Muscle of arm (tissue), 1 donor: ENCODE measurements at regions not wholly inside any gene's neighbourhood (a gene's known extent, or its start where the extent isn't known, plus 50 kb on each side); places are given as distances from the start of the nearest gene placed in this dataset.
"Not testable (repeated sequence)": the region's sequence is repeated elsewhere in the genome, so short reads cannot be mapped to it uniquely, and the experiment has no call there.

ENCODE experiments used
- DNase-seq: peaks from one replicate; pipeline ENCODE4 v3.0.0-alpha.2; 2013

- no peak for DNase-seq
Measured at GRCh38 chr7:155395176-155395797, 62.6 kb upstream of the EN2 start.

- no peak for DNase-seq
Measured at GRCh38 chr7:155396661-155397060, 61.3 kb upstream of the EN2 start.

GRCh38 chr7:155397758-155398714, 59.9 kb upstream of the EN2 start:
- not testable (repeated sequence) for DNase-seq

- DNase-seq: no peak
Measured at GRCh38 chr7:155398944-155399343, 59.0 kb upstream of the EN2 start.

GRCh38 chr7:155399577-155399976, 58.4 kb upstream of the EN2 start:
- DNase-seq: no peak

GRCh38 chr7:155401231-155401630, 56.7 kb upstream of the EN2 start:
- DNase-seq: no peak

- no peak for DNase-seq
Measured at GRCh38 chr7:155401884-155402283, 56.0 kb upstream of the EN2 start.

- no peak for DNase-seq
Measured at GRCh38 chr7:155402941-155403340, 55.0 kb upstream of the EN2 start.

- no peak for DNase-seq
Measured at GRCh38 chr7:155404976-155405375, 53.0 kb upstream of the EN2 start.

- no peak for DNase-seq
Measured at GRCh38 chr7:155405399-155406318, 52.3 kb upstream of the EN2 start.

GRCh38 chr7:155407799-155408198, 50.1 kb upstream of the EN2 start:
- no peak for DNase-seq
